Urothelium cell line (cell line): ENCODE measurements at regions not wholly inside any gene's neighbourhood (a gene's known extent, or its start where the extent isn't known, plus 50 kb on each side); places are given as distances from the start of the nearest gene placed in this dataset.
"Not testable (repeated sequence)": the region's sequence is repeated elsewhere in the genome, so short reads cannot be mapped to it uniquely, and the experiment has no call there.

Experiments used
- DNase-seq: peaks from one replicate; pipeline ENCODE4 v3.0.0; 2011; ENCODE audit warnings: low spot score, mixed read lengths
- FAIRE-seq: peaks from 2 replicates; lab custom pipeline; 2011; peaks lifted over from hg19 to GRCh38; lab: Jason Lieb, UNC

- not testable (repeated sequence) for FAIRE-seq, DNase-seq
These were observed 948.6 kb upstream of the TPTE start for GRCh38 chr21:9572782-9573181.

- DNase-seq, FAIRE-seq: not testable (repeated sequence)
These were observed 947.9 kb upstream of the TPTE start for GRCh38 chr21:9573528-9573927.

GRCh38 chr21:9579275-9579674 lies 942.1 kb upstream of the TPTE start:
- not testable (repeated sequence) for FAIRE-seq

GRCh38 chr21:9587941-9588340 lies 933.4 kb upstream of the TPTE start:
- not testable (repeated sequence) for FAIRE-seq

More at GRCh38 chr21:9579275-9579674, 942.1 kb upstream of the TPTE start:
- not testable (repeated sequence) for DNase-seq

GRCh38 chr21:9592591-9592990 lies 928.8 kb upstream of the TPTE start:
- not testable (repeated sequence) for FAIRE-seq, DNase-seq

More at GRCh38 chr21:9587941-9588340, 933.4 kb upstream of the TPTE start:
- DNase-seq, result not testable (repeated sequence)

- not testable (repeated sequence) for DNase-seq, FAIRE-seq
These were observed 927.7 kb upstream of the TPTE start for GRCh38 chr21:9593646-9594045.

GRCh38 chr21:9614011-9614410 lies 907.4 kb upstream of the TPTE start:
- DNase-seq, FAIRE-seq: not testable (repeated sequence)

GRCh38 chr21:9621121-9621793 lies 900.1 kb upstream of the TPTE start:
- not testable (repeated sequence) for FAIRE-seq, DNase-seq

GRCh38 chr21:9628051-9628450 lies 893.3 kb upstream of the TPTE start:
- FAIRE-seq, DNase-seq: not testable (repeated sequence)

- FAIRE-seq, result not testable (repeated sequence)
These were observed 874.0 kb upstream of the TPTE start for GRCh38 chr21:9647409-9647808.

GRCh38 chr21:9648331-9648730 lies 873.1 kb upstream of the TPTE start:
- not testable (repeated sequence) for FAIRE-seq

More at GRCh38 chr21:9647409-9647808, 874.0 kb upstream of the TPTE start:
- DNase-seq, result not testable (repeated sequence)

GRCh38 chr21:9648947-9649720 lies 872.2 kb upstream of the TPTE start:
- FAIRE-seq, DNase-seq: not testable (repeated sequence)

More at GRCh38 chr21:9648331-9648730, 873.1 kb upstream of the TPTE start:
- DNase-seq, result not testable (repeated sequence)

- not testable (repeated sequence) for DNase-seq, FAIRE-seq
These were observed 868.6 kb upstream of the TPTE start for GRCh38 chr21:9652819-9653218.

- FAIRE-seq, DNase-seq: not testable (repeated sequence)
These were observed 866.2 kb upstream of the TPTE start for GRCh38 chr21:9655221-9655620.

- not testable (repeated sequence) for FAIRE-seq
These were observed 864.9 kb upstream of the TPTE start for GRCh38 chr21:9656455-9656854.

GRCh38 chr21:9657779-9658178 lies 863.6 kb upstream of the TPTE start:
- FAIRE-seq, DNase-seq: not testable (repeated sequence)

More at GRCh38 chr21:9656455-9656854, 864.9 kb upstream of the TPTE start:
- not testable (repeated sequence) for DNase-seq

GRCh38 chr21:9659877-9660276 lies 861.5 kb upstream of the TPTE start:
- not testable (repeated sequence) for FAIRE-seq, DNase-seq

- not testable (repeated sequence) for FAIRE-seq, DNase-seq
These were observed 857.3 kb upstream of the TPTE start for GRCh38 chr21:9663914-9664729.

- not testable (repeated sequence) for DNase-seq, FAIRE-seq
These were observed 845.6 kb upstream of the TPTE start for GRCh38 chr21:9675811-9676210.

GRCh38 chr21:9679029-9679428 lies 842.4 kb upstream of the TPTE start:
- DNase-seq, FAIRE-seq: not testable (repeated sequence)
